Parathyroid adenoma (tissue), 2 donors: ENCODE measurements at regions not wholly inside any gene's neighbourhood (a gene's known extent, or its start where the extent isn't known, plus 50 kb on each side); places are given as distances from the start of the nearest gene placed in this dataset.

Source experiments
- H2AFZ ChIP-seq: fragments of 300-600 bp; sonication (generic); one replicate; pipeline ENCODE4 v1.7.0; 2017; ENCODE audit warnings: antibody characterized with exemption, mild to moderate bottlenecking
- H3K27ac ChIP-seq: fragments of 300-600 bp; sonication (generic); one replicate; pipeline ENCODE4 v1.7.0; 2017
- H3K27me3 ChIP-seq: fragments of 300-600 bp; sonication (generic); one replicate; pipeline ENCODE4 v1.7.0; 2017; ENCODE audit warnings: low read length; ENCODE audit not compliant: control insufficient read depth, insufficient read depth
- H3K36me3 ChIP-seq: fragments of 300-600 bp; sonication (generic); one replicate; pipeline ENCODE4 v1.7.0; 2017; ENCODE audit warnings: low read length; ENCODE audit not compliant: control insufficient read depth, insufficient read depth
- H3K4me1 ChIP-seq: fragments of 300-600 bp; sonication (generic); one replicate; pipeline ENCODE4 v1.7.0; 2017; ENCODE audit warnings: control low read depth
- H3K4me2 ChIP-seq: fragments of 300-600 bp; sonication (generic); one replicate; pipeline ENCODE4 v1.7.0; 2017; ENCODE audit warnings: low read length
- H3K4me3 ChIP-seq: fragments of 300-600 bp; sonication (generic); one replicate; pipeline ENCODE4 v1.7.0; 2017; ENCODE audit warnings: low read depth, low read length
- H3K79me2 ChIP-seq: fragments of 300-600 bp; sonication (generic); one replicate; pipeline ENCODE4 v1.7.0; 2017; ENCODE audit warnings: control low read depth
- H3K9ac ChIP-seq: fragments of 300-600 bp; sonication (generic); one replicate; pipeline ENCODE4 v1.7.0; 2017; ENCODE audit warnings: mild to moderate bottlenecking
- H3K9me3 ChIP-seq: fragments of 300-600 bp; sonication (generic); one replicate; pipeline ENCODE4 v1.7.0; 2017; ENCODE audit warnings: low read length; ENCODE audit not compliant: control insufficient read depth
- CTCF ChIP-seq: fragments of 300-600 bp; sonication (generic); IDR thresholded peaks from one replicate; pipeline ENCODE4 v1.7.0; 2017; ENCODE audit warnings: antibody characterized with exemption, mild to moderate bottlenecking
- donor health status: primary hyperparathyroidism.

- Histone ChIP-seq H3K9me3 (no peaks in the 10 kb centered on the region), H3K27ac (no peak overlapping the region), H3K4me1 (no peaks in the 10 kb centered on the region), H2AFZ (no peak overlapping the region), H3K9ac (no peak overlapping the region), H3K36me3 (no peaks in the 10 kb centered on the region), H3K27me3 (no peaks in the 10 kb centered on the region), H3K4me3 (no peak overlapping the region), H3K79me2 (no peaks in the 10 kb centered on the region), H3K4me2 (no peak overlapping the region)
- TF ChIP-seq CTCF: no peak
These were observed 364.9 kb downstream of the RPS29 start for GRCh38 chr14:49221316-49221715.

DNA sequence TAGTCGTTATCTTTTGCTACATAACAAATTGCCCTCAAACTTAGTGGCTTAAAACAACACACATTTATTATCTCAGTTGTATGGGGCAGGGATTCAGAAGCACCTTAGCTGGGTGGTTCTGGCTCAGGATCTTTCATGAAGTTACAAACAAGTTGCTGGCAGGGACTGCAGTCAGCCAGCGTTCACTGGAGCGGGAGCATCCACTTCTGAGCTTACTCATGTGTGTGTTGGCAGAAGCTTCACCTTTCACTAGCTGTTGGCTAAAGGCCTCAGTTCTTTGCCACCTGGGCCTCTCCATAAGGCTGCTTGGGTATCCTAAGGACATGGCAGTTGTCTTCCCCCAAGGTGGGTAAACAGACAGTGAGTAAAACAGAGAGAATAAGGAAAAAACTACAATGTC, 365.7 kb downstream of the RPS29 start:
- no peaks in the 10 kb centered on the region for H3K36me3 ChIP-seq
- H3K4me3 ChIP-seq: no peak overlapping the region
- H3K4me2 ChIP-seq: no peak overlapping the region
- H3K4me1 ChIP-seq: no peaks in the 10 kb centered on the region
- no peak overlapping the region for H3K27ac ChIP-seq
- H3K9ac ChIP-seq: no peak overlapping the region
- no peak for TF ChIP-seq CTCF
- no peaks in the 10 kb centered on the region for H3K9me3 ChIP-seq
- no peak overlapping the region for H2AFZ ChIP-seq
- H3K79me2 ChIP-seq: no peaks in the 10 kb centered on the region
- H3K27me3 ChIP-seq: no peaks in the 10 kb centered on the region

DNA sequence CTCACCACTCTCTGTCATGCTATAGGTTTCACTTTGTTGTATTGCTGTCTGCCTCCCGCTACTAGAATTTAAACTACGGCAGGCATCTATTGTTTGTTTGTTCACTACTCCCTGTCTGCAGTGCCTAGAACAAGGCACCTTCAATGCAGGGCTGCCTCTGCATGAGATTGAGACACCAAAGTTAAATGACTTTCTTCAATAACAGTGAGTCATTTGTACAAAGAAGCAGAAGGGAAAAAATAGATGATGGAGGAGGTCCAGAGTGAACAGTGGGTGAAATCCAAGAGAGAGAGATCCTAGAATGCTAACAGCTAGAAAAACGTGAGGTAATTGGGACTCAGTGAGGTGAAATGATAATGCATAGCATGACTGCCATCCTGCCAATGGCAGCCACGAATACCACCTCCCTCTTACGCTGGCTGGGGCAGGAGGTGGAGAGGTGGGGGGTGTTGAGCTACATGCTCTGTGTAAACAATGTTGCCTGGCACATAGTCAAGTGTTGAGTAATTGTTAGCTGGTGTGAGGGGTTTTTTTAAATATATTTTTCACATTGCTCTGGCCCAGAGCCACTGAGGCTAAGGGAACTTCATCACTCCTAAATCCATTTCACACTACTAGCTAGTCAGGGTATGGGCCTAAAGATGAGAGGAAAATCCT, 367.6 kb downstream of the RPS29 start:
- no peaks in the 10 kb centered on the region for H3K27me3 ChIP-seq

GRCh38 chr14:49212721-49213120, 373.5 kb downstream of the RPS29 start:
- Histone ChIP-seq H3K9ac (no peak overlapping the region), H3K27me3 (no peaks in the 10 kb centered on the region), H2AFZ (no peak overlapping the region), H3K79me2 (no peaks in the 10 kb centered on the region), H3K4me3 (no peak overlapping the region), H3K27ac (no peak overlapping the region), H3K4me2 (no peak overlapping the region), H3K36me3 (no peaks in the 10 kb centered on the region), H3K4me1 (no peaks in the 10 kb centered on the region), H3K9me3 (no peaks in the 10 kb centered on the region)
- TF ChIP-seq CTCF: no peak

More for the DNA sequence above, 367.6 kb downstream of the RPS29 start:
- H3K4me1 ChIP-seq: no peaks in the 10 kb centered on the region
- no peak overlapping the region for H3K27ac ChIP-seq
- no peak for TF ChIP-seq CTCF
- no peaks in the 10 kb centered on the region for H3K9me3 ChIP-seq
- no peak overlapping the region for H3K4me2 ChIP-seq
- no peak overlapping the region for H2AFZ ChIP-seq
- no peak overlapping the region for H3K4me3 ChIP-seq
- H3K36me3 ChIP-seq: no peaks in the 10 kb centered on the region
- H3K9ac ChIP-seq: no peak overlapping the region
- H3K79me2 ChIP-seq: no peaks in the 10 kb centered on the region

DNA sequence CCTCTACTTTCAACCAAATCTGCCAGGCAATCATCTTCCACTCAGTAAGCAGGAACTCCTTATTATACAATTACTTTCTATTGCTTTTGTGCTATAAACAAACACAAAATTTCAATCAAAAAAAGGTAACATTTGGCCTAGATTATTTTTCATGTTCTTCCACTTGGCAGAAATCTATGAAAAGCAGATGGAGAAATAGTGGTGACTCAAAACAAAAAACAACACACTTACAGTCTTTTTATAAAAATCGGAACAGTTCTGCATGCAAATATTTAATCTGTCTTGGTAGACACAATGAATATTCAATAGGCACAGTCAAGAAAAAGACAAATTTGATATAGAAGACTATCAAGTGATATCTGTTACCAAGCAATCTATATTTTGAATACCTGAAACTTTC, 376.8 kb downstream of the RPS29 start:
- Histone ChIP-seq H3K79me2 (no peaks in the 10 kb centered on the region), H3K4me1 (no peaks in the 10 kb centered on the region), H3K27me3 (no peaks in the 10 kb centered on the region), H3K36me3 (no peaks in the 10 kb centered on the region), H3K27ac (no peak overlapping the region), H3K9ac (no peak overlapping the region), H3K4me2 (no peak overlapping the region), H3K4me3 (no peak overlapping the region), H3K9me3 (no peaks in the 10 kb centered on the region), H2AFZ (no peak overlapping the region)
- TF ChIP-seq CTCF: no peak
